Glutamatergic neuron (in vitro differentiated cells): ENCODE measurements at regions not wholly inside any gene's neighbourhood (a gene's known extent, or its start where the extent isn't known, plus 50 kb on each side); places are given as distances from the start of the nearest gene placed in this dataset.

Experiments
- DNase-seq: peaks from one replicate; pipeline ENCODE4 v3.0.0; 2022
- H3K27ac Mint-ChIP-seq: one replicate; pipeline ENCODE4 v1.8.0; 2020; ENCODE audit warnings: mild to moderate bottlenecking, mixed read lengths, inconsistent platforms; ENCODE audit not compliant: unreplicated experiment
- H3K27me3 Mint-ChIP-seq: one replicate; pipeline ENCODE4 v1.8.0; 2020; ENCODE audit warnings: mild to moderate bottlenecking, moderate library complexity, mixed read lengths, inconsistent platforms; ENCODE audit not compliant: unreplicated experiment
- H3K36me3 Mint-ChIP-seq: one replicate; pipeline ENCODE4 v1.8.0; 2020; ENCODE audit warnings: mild to moderate bottlenecking, mixed read lengths, inconsistent platforms; ENCODE audit not compliant: unreplicated experiment
- H3K4me1 Mint-ChIP-seq: one replicate; pipeline ENCODE4 v1.8.0; 2020; ENCODE audit warnings: mild to moderate bottlenecking, low read depth, mixed read lengths, inconsistent platforms; ENCODE audit not compliant: unreplicated experiment
- H3K4me3 Mint-ChIP-seq: one replicate; pipeline ENCODE4 v1.8.0; 2020; ENCODE audit warnings: mild to moderate bottlenecking, mixed read lengths, inconsistent platforms; ENCODE audit not compliant: unreplicated experiment
- H3K9me3 Mint-ChIP-seq: one replicate; pipeline ENCODE4 v1.8.0; 2020; ENCODE audit warnings: mild to moderate bottlenecking, moderate library complexity, mixed read lengths, inconsistent platforms; ENCODE audit not compliant: unreplicated experiment
- CTCF ChIP-seq: fragments of 200-600 bp; sonication (generic); IDR thresholded peaks from one replicate; pipeline ENCODE4 v1.5.0; 2021; ENCODE audit not compliant: partially characterized antibody, unreplicated experiment

- H3K36me3 Mint-ChIP-seq: peaks cover 16% of the 10 kb centered on the region
- no peak overlapping the region for H3K4me3 Mint-ChIP-seq
- H3K9me3 Mint-ChIP-seq: peaks cover 8% of the 10 kb centered on the region
- DNase-seq: no peak
- H3K27ac Mint-ChIP-seq: no peak overlapping the region
- H3K4me1 Mint-ChIP-seq: no peaks in the 10 kb centered on the region
- no peaks in the 10 kb centered on the region for H3K27me3 Mint-ChIP-seq
- TF ChIP-seq CTCF: no peak
Measured at GRCh38 chr16:64181271-64181925, 940.5 kb downstream of the CDH11 start.

- peaks cover 8% of the 10 kb centered on the region for H3K9me3 Mint-ChIP-seq
- no peak overlapping the region for H3K27ac Mint-ChIP-seq
- no peaks in the 10 kb centered on the region for H3K4me1 Mint-ChIP-seq
- no peak for DNase-seq
- TF ChIP-seq CTCF: no peak
- H3K27me3 Mint-ChIP-seq: no peaks in the 10 kb centered on the region
- H3K4me3 Mint-ChIP-seq: no peak overlapping the region
- peaks cover 16% of the 10 kb centered on the region for H3K36me3 Mint-ChIP-seq
Measured at GRCh38 chr16:64180136-64180900, 941.5 kb downstream of the CDH11 start.

- Mint-ChIP-seq H3K27ac (no peak overlapping the region), H3K36me3 (peaks cover 12% of the 10 kb centered on the region), H3K27me3 (no peaks in the 10 kb centered on the region), H3K4me1 (no peaks in the 10 kb centered on the region), H3K4me3 (no peak overlapping the region), H3K9me3 (peaks cover 8% of the 10 kb centered on the region)
- no peak for DNase-seq
- no peak for TF ChIP-seq CTCF
Measured at GRCh38 chr16:64174327-64174726, 947.5 kb downstream of the CDH11 start.

- peaks cover 5% of the 10 kb centered on the region for H3K4me1 Mint-ChIP-seq
- H3K9me3 Mint-ChIP-seq: peaks cover 7% of the 10 kb centered on the region
- H3K27me3 Mint-ChIP-seq: no peaks in the 10 kb centered on the region
- no peak overlapping the region for H3K4me3 Mint-ChIP-seq
- H3K27ac Mint-ChIP-seq: no peak overlapping the region
- peaks cover 6% of the 10 kb centered on the region for H3K36me3 Mint-ChIP-seq
- no peak for DNase-seq
- no peak for TF ChIP-seq CTCF
Measured at GRCh38 chr16:64172652-64173051, 949.2 kb downstream of the CDH11 start.

- H3K4me3 Mint-ChIP-seq: no peak overlapping the region
- no peaks in the 10 kb centered on the region for H3K27me3 Mint-ChIP-seq
- peaks cover 3% of the 10 kb centered on the region for H3K9me3 Mint-ChIP-seq
- H3K36me3 Mint-ChIP-seq: peaks cover 2% of the 10 kb centered on the region
- H3K27ac Mint-ChIP-seq: no peak overlapping the region
- no peak for DNase-seq
- no peak for TF ChIP-seq CTCF
- H3K4me1 Mint-ChIP-seq: peaks cover 5% of the 10 kb centered on the region
Measured at GRCh38 chr16:64172226-64172625, 949.6 kb downstream of the CDH11 start.
